ENCODE measurements at regions not wholly inside any gene's neighbourhood (a gene's known extent, or its start where the extent isn't known, plus 50 kb on each side); places are given as distances from the start of the nearest gene placed in this dataset.

GRCh38 chr5:127997201-127997704, 86.3 kb upstream of the SLC12A2 start:
- Histone ChIP-seq H3K27ac (ENCODE audit: low read depth in 2 of 2, low read length in 1 of 2) (no peak overlapping the region), H2AFZ (ENCODE audit: low read depth) (no peak overlapping the region), H3K27me3 (ENCODE audit: insufficient read depth) (no peaks in the 10 kb centered on the region), H3K4me3 (ENCODE audit: low read depth in 2 of 2, low read length in 1 of 2) (no peak overlapping the region), H3K9me3 (no peaks in the 10 kb centered on the region), H3K79me2 (ENCODE audit: insufficient read depth) (no peaks in the 10 kb centered on the region), H4K20me1 (ENCODE audit: insufficient read depth) (no peaks in the 10 kb centered on the region), H3F3A (replicated peaks; ENCODE audit: insufficient read depth) (no peaks in the 10 kb centered on the region), H3K4me2 (no peak overlapping the region), H3K9me2 (no peaks in the 10 kb centered on the region), H3K9ac (no peak overlapping the region), H3K36me3 (replicated peaks in 1 of 2; ENCODE audit: control insufficient read depth in 1 of 2, insufficient read depth in 2 of 2, low read length in 1 of 2) (no peaks in the 10 kb centered on the region), H3K4me1 (ENCODE audit: control insufficient read depth in 1 of 2, insufficient read depth in 2 of 2, low read depth in 1 of 2, low read length in 1 of 2) (no peaks in the 10 kb centered on the region)
- TF ChIP-seq POLR2AphosphoS5 (IDR thresholded peaks at IDR 0.05; ENCODE audit: low read depth, low read length) (no peak), JUND (IDR thresholded peaks at IDR 0.05) (no peak), FOSL2 (IDR thresholded peaks at IDR 0.05; ENCODE audit: borderline replicate concordance, low read depth) (no peak), TCF12 (IDR thresholded peaks at IDR 0.05) (no peak), ELF1 (IDR thresholded peaks at IDR 0.05) (no peak), RXRA (IDR thresholded peaks at IDR 0.05; ENCODE audit: borderline replicate concordance, low read depth) (no peak), FOXM1 (IDR thresholded peaks at IDR 0.05; ENCODE audit: low read depth) (no peak), ZBTB33 (IDR thresholded peaks at IDR 0.05; ENCODE audit: borderline replicate concordance, low read depth) (no peak), RCOR1 (IDR thresholded peaks at IDR 0.05; ENCODE audit: low read length) (no peak), YY1 (IDR thresholded peaks at IDR 0.05; ENCODE audit: low read depth) (no peak), GATA2 (CRISPR knock-in tag; IDR thresholded peaks at IDR 0.05) (no peak)
- TF ChIP-seq, protein P1, sequence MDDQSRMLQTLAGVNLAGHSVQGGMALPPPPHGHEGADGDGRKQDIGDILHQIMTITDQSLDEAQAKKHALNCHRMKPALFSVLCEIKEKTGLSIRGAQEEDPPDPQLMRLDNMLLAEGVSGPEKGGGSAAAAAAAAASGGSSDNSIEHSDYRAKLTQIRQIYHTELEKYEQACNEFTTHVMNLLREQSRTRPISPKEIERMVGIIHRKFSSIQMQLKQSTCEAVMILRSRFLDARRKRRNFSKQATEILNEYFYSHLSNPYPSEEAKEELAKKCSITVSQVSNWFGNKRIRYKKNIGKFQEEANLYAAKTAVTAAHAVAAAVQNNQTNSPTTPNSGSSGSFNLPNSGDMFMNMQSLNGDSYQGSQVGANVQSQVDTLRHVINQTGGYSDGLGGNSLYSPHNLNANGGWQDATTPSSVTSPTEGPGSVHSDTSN (IDR thresholded peaks at IDR 0.05) = no peak
- TF ChIP-seq, protein P2, sequence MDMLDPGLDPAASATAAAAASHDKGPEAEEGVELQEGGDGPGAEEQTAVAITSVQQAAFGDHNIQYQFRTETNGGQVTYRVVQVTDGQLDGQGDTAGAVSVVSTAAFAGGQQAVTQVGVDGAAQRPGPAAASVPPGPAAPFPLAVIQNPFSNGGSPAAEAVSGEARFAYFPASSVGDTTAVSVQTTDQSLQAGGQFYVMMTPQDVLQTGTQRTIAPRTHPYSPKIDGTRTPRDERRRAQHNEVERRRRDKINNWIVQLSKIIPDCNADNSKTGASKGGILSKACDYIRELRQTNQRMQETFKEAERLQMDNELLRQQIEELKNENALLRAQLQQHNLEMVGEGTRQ (IDR thresholded peaks at IDR 0.05; ENCODE audit: borderline replicate concordance, low read depth, low read length) = no peak
- TF ChIP-seq, protein P3, sequence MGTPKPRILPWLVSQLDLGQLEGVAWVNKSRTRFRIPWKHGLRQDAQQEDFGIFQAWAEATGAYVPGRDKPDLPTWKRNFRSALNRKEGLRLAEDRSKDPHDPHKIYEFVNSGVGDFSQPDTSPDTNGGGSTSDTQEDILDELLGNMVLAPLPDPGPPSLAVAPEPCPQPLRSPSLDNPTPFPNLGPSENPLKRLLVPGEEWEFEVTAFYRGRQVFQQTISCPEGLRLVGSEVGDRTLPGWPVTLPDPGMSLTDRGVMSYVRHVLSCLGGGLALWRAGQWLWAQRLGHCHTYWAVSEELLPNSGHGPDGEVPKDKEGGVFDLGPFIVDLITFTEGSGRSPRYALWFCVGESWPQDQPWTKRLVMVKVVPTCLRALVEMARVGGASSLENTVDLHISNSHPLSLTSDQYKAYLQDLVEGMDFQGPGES (IDR thresholded peaks at IDR 0.05; ENCODE audit: low read depth, low read length) = no peak
- TF ChIP-seq, protein P4, sequence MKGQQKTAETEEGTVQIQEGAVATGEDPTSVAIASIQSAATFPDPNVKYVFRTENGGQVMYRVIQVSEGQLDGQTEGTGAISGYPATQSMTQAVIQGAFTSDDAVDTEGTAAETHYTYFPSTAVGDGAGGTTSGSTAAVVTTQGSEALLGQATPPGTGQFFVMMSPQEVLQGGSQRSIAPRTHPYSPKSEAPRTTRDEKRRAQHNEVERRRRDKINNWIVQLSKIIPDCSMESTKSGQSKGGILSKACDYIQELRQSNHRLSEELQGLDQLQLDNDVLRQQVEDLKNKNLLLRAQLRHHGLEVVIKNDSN (IDR thresholded peaks at IDR 0.05; ENCODE audit: borderline replicate concordance, low read depth) = no peak
- TF ChIP-seq, protein P5, sequence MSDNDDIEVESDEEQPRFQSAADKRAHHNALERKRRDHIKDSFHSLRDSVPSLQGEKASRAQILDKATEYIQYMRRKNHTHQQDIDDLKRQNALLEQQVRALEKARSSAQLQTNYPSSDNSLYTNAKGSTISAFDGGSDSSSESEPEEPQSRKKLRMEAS (IDR thresholded peaks at IDR 0.05; ENCODE audit: low read depth) = no peak
- no peak for DNase-seq
- POLR2A ChIA-PET = no interaction called here
- WGBS (ENCODE audit: low lambda C conversion rate) = 87% methylated on average over 5 of the region's 5 CpGs
- CTCF ChIA-PET = interaction anchor here (0.8 to 1.1 kb wide), 4 partner anchors 20 to 87 kb away, joined by 3 to 4 read pairs (median 3); no protein-coding TSS in a partner anchor
